HepG2 (cell line): ENCODE measurements at regions not wholly inside any gene's neighbourhood (a gene's known extent, or its start where the extent isn't known, plus 50 kb on each side); places are given as distances from the start of the nearest gene placed in this dataset.

Source experiments
- DNMT1 ChIP-seq: sonication (generic); formaldehyde crosslinking; IDR thresholded peaks from 2 replicates; pipeline ENCODE4 v1.5.1; 2020; ENCODE audit warnings: mild to moderate bottlenecking, missing genetic modification reagents
- HNF1B ChIP-seq: sonication (generic); formaldehyde crosslinking; IDR thresholded peaks from 2 replicates; pipeline ENCODE4 v1.5.1; 2020; ENCODE audit warnings: mild to moderate bottlenecking, moderate library complexity, missing genetic modification reagents
- HNRNPH1 ChIP-seq: fragments of 200-400 bp; formaldehyde crosslinking; optimal IDR thresholded peaks from 2 replicates; pipeline ENCODE3; 2017; ENCODE audit warnings: mild to moderate bottlenecking, low read depth, low read length
- MTA3 ChIP-seq: sonication (generic); formaldehyde crosslinking; IDR thresholded peaks from 2 replicates; pipeline ENCODE4 v1.4.0; 2020; ENCODE audit warnings: missing genetic modification reagents
- REXO4 ChIP-seq: sonication (generic); formaldehyde crosslinking; IDR thresholded peaks from 2 replicates; pipeline ENCODE4 v1.8.0; 2022; ENCODE audit warnings: missing genetic modification reagents, mild to moderate bottlenecking, borderline replicate concordance
- SALL1 ChIP-seq: sonication (generic); formaldehyde crosslinking; IDR thresholded peaks from 2 replicates; pipeline ENCODE4 v1.8.0; 2022; ENCODE audit warnings: mild to moderate bottlenecking, missing genetic modification reagents
- TBP ChIP-seq: sonication (generic); formaldehyde crosslinking; IDR thresholded peaks from 2 replicates; pipeline ENCODE4 v1.5.0; 2020; ENCODE audit warnings: missing genetic modification reagents
- TCF12 ChIP-seq, 2 experiments: fragments of 450-650 bp in 1 of 2; sonication (generic) in 1 of 2; formaldehyde crosslinking in 1 of 2; IDR thresholded peaks; 2 replicates each; pipeline versions ENCODE4 v1.6.1 to v1.8.0; 2017 to 2022; ENCODE audit warnings: antibody characterized with exemption in 1 of 2, mild to moderate bottlenecking in 1 of 2, missing genetic modification reagents in 1 of 2, moderate library complexity in 1 of 2
- TOE1 ChIP-seq: sonication (generic); formaldehyde crosslinking; IDR thresholded peaks from 2 replicates; pipeline ENCODE4 v1.4.0; 2020; ENCODE audit warnings: mild to moderate bottlenecking, missing genetic modification reagents
- ZNF430 ChIP-seq: sonication (generic); formaldehyde crosslinking; IDR thresholded peaks from 2 replicates; pipeline ENCODE4 v1.9.0; 2021; ENCODE audit warnings: mild to moderate bottlenecking, missing genetic modification reagents
- ZNF558 ChIP-seq: sonication (generic); formaldehyde crosslinking; IDR thresholded peaks from 2 replicates; pipeline ENCODE4 v1.9.0; 2022; ENCODE audit warnings: mild to moderate bottlenecking, missing genetic modification reagents, borderline replicate concordance
- ZNF652 ChIP-seq: IDR thresholded peaks from 2 replicates; pipeline ENCODE4 v1.6.1; 2016; ENCODE audit warnings: low read depth, borderline replicate concordance
- ZNF709 ChIP-seq: sonication (generic); formaldehyde crosslinking; IDR thresholded peaks from 2 replicates; pipeline ENCODE4 v1.5.0; 2020; ENCODE audit warnings: mild to moderate bottlenecking, missing genetic modification reagents
- TF ChIP-seq, protein P1 (sequence below): sonication (generic); formaldehyde crosslinking; IDR thresholded peaks from 2 replicates; pipeline ENCODE4 v1.5.1; 2020; ENCODE audit warnings: mild to moderate bottlenecking, missing genetic modification reagents, borderline replicate concordance

- TF ChIP-seq, protein P1, sequence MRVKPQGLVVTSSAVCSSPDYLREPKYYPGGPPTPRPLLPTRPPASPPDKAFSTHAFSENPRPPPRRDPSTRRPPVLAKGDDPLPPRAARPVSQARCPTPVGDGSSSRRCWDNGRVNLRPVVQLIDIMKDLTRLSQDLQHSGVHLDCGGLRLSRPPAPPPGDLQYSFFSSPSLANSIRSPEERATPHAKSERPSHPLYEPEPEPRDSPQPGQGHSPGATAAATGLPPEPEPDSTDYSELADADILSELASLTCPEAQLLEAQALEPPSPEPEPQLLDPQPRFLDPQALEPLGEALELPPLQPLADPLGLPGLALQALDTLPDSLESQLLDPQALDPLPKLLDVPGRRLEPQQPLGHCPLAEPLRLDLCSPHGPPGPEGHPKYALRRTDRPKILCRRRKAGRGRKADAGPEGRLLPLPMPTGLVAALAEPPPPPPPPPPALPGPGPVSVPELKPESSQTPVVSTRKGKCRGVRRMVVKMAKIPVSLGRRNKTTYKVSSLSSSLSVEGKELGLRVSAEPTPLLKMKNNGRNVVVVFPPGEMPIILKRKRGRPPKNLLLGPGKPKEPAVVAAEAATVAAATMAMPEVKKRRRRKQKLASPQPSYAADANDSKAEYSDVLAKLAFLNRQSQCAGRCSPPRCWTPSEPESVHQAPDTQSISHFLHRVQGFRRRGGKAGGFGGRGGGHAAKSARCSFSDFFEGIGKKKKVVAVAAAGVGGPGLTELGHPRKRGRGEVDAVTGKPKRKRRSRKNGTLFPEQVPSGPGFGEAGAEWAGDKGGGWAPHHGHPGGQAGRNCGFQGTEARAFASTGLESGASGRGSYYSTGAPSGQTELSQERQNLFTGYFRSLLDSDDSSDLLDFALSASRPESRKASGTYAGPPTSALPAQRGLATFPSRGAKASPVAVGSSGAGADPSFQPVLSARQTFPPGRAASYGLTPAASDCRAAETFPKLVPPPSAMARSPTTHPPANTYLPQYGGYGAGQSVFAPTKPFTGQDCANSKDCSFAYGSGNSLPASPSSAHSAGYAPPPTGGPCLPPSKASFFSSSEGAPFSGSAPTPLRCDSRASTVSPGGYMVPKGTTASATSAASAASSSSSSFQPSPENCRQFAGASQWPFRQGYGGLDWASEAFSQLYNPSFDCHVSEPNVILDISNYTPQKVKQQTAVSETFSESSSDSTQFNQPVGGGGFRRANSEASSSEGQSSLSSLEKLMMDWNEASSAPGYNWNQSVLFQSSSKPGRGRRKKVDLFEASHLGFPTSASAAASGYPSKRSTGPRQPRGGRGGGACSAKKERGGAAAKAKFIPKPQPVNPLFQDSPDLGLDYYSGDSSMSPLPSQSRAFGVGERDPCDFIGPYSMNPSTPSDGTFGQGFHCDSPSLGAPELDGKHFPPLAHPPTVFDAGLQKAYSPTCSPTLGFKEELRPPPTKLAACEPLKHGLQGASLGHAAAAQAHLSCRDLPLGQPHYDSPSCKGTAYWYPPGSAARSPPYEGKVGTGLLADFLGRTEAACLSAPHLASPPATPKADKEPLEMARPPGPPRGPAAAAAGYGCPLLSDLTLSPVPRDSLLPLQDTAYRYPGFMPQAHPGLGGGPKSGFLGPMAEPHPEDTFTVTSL (CRISPR knock-in tag) = no peak
- no peak for TF ChIP-seq ZNF709 (CRISPR knock-in tag)
- no peak for TF ChIP-seq TBP
- TF ChIP-seq DNMT1 (CRISPR knock-in tag) = no peak
- no peak for TF ChIP-seq ZNF558
- no peak for TF ChIP-seq REXO4
- no peak for TF ChIP-seq SALL1 (CRISPR knock-in tag)
- TF ChIP-seq TCF12 (IDR thresholded peaks at IDR 0.05) = no peak
- TF ChIP-seq TCF12 (CRISPR knock-in tag; IDR thresholded peaks at IDR 0.05) = no peak
- no peak for TF ChIP-seq MTA3 (CRISPR knock-in tag)
- TF ChIP-seq ZNF652 = no peak
- TF ChIP-seq ZNF430 (CRISPR knock-in tag) = no peak
- no peak for TF ChIP-seq HNF1B (CRISPR knock-in tag)
- TF ChIP-seq TOE1 (CRISPR knock-in tag) = no peak
- no peak for TF ChIP-seq HNRNPH1
Measured at GRCh38 chr12:43112101-43112920, 439.7 kb downstream of the ADAMTS20 start (continued).
